ENCODE measurements at regions not wholly inside any gene's neighbourhood (a gene's known extent, or its start where the extent isn't known, plus 50 kb on each side); places are given as distances from the start of the nearest gene placed in this dataset.

DNA sequence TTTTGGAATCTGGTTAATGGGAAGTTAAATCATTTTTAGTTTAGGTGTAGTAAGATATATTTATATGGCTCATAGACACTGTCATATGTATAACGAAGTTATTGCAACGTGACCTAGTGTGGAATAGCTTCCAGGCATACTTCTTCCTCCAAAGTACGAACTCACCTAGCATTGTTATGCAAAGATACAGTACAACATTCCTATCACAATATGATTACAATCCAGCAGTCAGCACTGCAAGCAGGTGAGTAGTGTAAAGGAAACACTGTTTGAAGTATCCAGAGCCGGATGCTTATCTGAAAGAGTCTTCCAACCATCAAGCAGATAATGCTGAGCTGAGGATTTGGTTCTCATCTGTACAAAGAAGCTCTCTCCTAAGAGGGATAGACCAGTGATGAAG, 754.4 kb upstream of the IGFBP3 start:
- intact Hi-C loops (cut with micrococcal nuclease): no loop called here
- H3K27me3 Mint-ChIP-seq (ENCODE audit: low read depth): no peaks in the 10 kb centered on the region
- no peaks in the 10 kb centered on the region for H3K4me1 Mint-ChIP-seq (ENCODE audit: low read depth)
- no peaks in the 10 kb centered on the region for H3K36me3 Mint-ChIP-seq (ENCODE audit: low read depth)
- no peak overlapping the region for H3K27ac Mint-ChIP-seq
- CTCF ChIA-PET: no interaction called here
- H3K4me3 Mint-ChIP-seq: no peak overlapping the region
- DNase-seq: no peak
- H3K9me3 Mint-ChIP-seq: no peaks in the 10 kb centered on the region

DNA sequence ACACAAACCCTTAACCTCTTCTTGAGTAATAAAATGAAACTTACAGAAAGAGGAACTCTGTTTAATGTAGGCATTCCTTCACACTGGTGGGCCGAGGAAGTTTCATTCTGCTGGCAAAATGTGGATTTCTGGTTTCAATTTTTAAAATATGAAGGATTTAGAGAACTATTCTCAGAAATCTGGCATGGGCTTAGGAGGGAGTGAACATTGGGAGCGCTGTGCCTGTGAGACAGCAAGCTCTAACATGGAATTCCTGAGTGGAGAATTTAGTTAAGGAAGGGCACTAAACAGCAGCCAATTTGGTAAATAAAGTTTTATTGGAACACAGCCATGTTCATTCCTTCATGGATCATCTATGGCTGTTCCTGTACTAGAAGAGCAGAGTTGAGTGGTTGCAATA, 751.8 kb upstream of the IGFBP3 start:
- Mint-ChIP-seq H3K4me3 (no peak overlapping the region), H3K27me3 (ENCODE audit: low read depth) (no peaks in the 10 kb centered on the region), H3K27ac (no peak overlapping the region), H3K36me3 (ENCODE audit: low read depth) (no peaks in the 10 kb centered on the region), H3K4me1 (ENCODE audit: low read depth) (no peaks in the 10 kb centered on the region), H3K9me3 (no peaks in the 10 kb centered on the region)
- CTCF ChIA-PET: no interaction called here
- intact Hi-C loops (cut with micrococcal nuclease): no loop called here
- no peak for DNase-seq

DNA sequence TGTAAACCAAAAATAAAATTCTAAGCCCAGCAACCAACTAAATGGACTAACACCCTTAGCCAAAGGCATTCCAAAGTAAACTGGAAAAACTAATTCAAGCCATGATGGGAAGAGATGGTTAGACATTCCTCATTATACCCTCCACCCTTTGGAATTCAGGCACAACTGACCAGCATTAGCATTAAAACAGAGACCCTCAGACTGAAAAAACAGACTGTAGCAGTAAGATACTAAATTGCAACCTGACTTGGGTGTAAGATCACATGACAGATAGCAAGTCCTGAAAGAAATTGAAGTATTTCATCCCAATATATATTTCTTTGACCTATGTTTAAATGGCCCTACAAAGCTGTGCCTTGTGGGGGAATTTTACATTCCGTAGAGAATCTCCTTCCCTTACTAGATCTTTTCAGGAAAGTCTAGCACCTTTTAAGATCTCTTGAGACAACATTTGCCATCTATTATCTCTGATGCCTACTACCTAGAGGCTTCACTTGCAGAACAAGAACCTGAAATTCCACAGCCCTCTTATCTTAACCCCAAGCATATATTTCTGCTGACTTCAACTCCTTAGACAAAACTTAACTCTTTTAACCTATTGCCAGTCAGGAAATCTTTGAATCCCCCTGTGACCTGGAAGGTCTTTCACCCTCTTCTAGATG, 750.2 kb upstream of the IGFBP3 start:
- Mint-ChIP-seq H3K27ac (no peak overlapping the region), H3K36me3 (ENCODE audit: low read depth) (no peaks in the 10 kb centered on the region), H3K27me3 (ENCODE audit: low read depth) (no peaks in the 10 kb centered on the region), H3K4me1 (ENCODE audit: low read depth) (no peaks in the 10 kb centered on the region), H3K9me3 (peaks cover 4% of the 10 kb centered on the region), H3K4me3 (no peak overlapping the region)
- CTCF ChIA-PET: no interaction called here
- intact Hi-C loops (cut with micrococcal nuclease): no loop called here
- DNase-seq: no peak

DNA sequence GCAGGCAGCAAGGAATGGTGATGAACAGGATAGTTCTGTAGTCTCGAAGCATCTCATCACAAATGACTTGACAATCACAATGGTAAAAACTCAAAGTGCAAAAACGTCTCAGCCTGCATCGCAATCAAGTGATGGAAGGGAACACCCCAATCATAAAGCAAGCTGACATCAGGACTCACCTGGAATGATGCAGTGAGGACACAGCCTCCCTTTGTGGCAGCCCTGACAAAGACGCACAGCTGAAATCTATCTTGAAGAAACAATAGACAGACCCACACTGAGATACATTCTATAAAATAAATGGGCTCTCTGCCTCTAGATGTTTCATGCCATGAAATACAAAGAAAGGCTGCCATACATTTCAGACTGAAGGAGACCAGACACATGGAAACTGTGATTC, 748.0 kb upstream of the IGFBP3 start:
- no peak for DNase-seq
- Mint-ChIP-seq H3K36me3 (ENCODE audit: low read depth) (no peaks in the 10 kb centered on the region), H3K4me1 (ENCODE audit: low read depth) (no peaks in the 10 kb centered on the region), H3K27me3 (ENCODE audit: low read depth) (no peaks in the 10 kb centered on the region), H3K9me3 (peaks cover 4% of the 10 kb centered on the region), H3K4me3 (no peak overlapping the region), H3K27ac (no peak overlapping the region)
- intact Hi-C loops (cut with micrococcal nuclease): no loop called here
- CTCF ChIA-PET: no interaction called here

DNA sequence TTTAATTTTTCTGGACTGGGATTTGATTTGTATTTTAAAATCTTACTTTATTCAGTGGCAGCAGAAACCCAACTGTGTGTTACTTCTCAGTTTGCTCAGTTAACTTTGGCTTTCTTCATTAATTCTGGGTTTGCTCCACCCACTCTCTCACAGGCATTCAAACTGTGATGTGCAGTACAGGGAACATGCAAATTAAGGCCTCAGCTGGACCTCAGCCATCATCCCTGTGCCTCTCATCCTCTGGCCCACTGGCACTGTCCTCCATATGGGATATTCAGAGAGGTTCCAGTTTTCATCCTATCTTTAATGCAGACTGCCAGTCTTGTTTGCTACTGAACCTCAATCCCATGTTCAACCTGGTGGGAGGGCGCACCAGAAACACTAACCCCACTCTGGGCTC, 743.4 kb upstream of the IGFBP3 start:
- Mint-ChIP-seq H3K27ac (no peak overlapping the region), H3K4me3 (no peak overlapping the region), H3K36me3 (ENCODE audit: low read depth) (no peaks in the 10 kb centered on the region), H3K4me1 (ENCODE audit: low read depth) (no peaks in the 10 kb centered on the region), H3K27me3 (ENCODE audit: low read depth) (no peaks in the 10 kb centered on the region), H3K9me3 (peaks cover 4% of the 10 kb centered on the region)
- no peak for DNase-seq
- CTCF ChIA-PET: no interaction called here
- intact Hi-C loops (cut with micrococcal nuclease): no loop called here

DNA sequence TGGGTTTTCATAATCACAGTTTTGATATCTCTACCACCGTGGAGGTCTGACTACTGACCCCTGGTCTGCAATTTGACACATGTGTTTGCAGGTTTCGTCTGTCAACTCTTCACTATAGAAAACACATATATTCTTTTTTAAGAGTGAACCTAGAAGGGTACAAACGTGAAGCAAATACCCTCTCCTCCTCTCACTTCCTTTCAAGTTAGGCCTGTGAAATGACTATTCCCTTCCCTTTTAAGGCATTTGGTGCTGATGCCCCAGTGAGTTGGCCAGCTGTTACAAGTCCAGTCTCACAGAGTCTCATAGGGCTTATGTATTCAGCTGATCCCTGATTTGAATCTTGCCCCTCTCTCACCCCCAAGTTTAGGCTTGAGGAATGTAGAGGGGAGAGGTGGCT, 742.0 kb upstream of the IGFBP3 start:
- CTCF ChIA-PET: no interaction called here
- no peak for DNase-seq
- Mint-ChIP-seq H3K9me3 (peaks cover 4% of the 10 kb centered on the region), H3K4me3 (no peak overlapping the region), H3K36me3 (ENCODE audit: low read depth) (no peaks in the 10 kb centered on the region), H3K27ac (no peak overlapping the region), H3K27me3 (ENCODE audit: low read depth) (no peaks in the 10 kb centered on the region), H3K4me1 (ENCODE audit: low read depth) (no peaks in the 10 kb centered on the region)
- intact Hi-C loops (cut with micrococcal nuclease): no loop called here

DNA sequence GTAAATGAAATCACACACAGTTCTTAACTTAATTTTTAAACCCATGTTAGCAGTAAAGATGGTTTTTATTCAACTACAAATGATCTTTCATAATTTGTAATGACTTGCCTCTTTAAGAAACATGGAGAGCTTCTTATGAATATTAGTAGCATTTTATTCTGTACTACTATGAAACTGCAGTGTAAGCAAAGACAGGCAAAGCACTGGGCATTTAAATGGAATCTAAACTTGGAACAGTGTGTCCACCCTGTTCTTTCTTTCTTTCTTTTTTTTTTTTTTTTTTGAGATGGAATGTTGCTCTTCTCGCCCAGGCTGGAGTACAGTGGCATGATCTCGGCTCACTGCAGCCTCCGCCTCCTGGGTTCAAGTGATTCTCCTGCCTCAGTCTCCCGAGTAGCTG, 740.4 kb upstream of the IGFBP3 start:
- no peaks in the 10 kb centered on the region for H3K4me1 Mint-ChIP-seq (ENCODE audit: low read depth)
- peaks cover 1% of the 10 kb centered on the region for H3K9me3 Mint-ChIP-seq
- intact Hi-C loops (cut with micrococcal nuclease): no loop called here
- H3K27ac Mint-ChIP-seq: no peak overlapping the region
- no peak overlapping the region for H3K4me3 Mint-ChIP-seq
- DNase-seq: no peak
- CTCF ChIA-PET: no interaction called here
- no peaks in the 10 kb centered on the region for H3K27me3 Mint-ChIP-seq (ENCODE audit: low read depth)
- H3K36me3 Mint-ChIP-seq (ENCODE audit: low read depth): no peaks in the 10 kb centered on the region

DNA sequence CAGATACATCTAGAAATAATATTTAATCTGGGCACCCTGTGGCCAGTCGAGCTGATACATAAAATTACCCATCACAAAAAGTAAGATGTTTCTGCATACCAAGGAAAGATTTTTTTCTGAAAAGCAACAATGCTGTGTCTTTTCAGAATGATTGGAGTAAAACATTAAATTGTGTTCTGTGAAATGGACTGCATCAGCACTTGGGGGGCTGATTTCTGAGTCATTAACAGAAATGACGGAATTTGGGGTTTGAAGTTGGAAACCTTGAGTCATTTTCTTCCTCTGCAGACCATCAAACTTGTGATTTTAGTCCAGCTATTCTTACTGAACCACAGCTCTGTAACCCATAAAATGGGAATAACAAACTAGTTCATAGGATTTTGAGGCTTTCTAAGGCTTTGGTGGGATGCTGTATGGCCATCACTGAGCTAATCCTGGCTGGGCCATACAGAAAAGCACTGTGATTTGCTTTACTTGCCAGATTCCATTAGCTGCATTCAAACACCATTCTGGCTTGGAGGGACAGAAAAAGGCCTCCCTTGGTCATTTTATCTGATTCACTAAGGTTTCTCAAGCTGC, 739.4 kb upstream of the IGFBP3 start:
- Mint-ChIP-seq H3K9me3 (no peaks in the 10 kb centered on the region), H3K4me3 (no peak overlapping the region), H3K4me1 (ENCODE audit: low read depth) (no peaks in the 10 kb centered on the region), H3K27me3 (ENCODE audit: low read depth) (no peaks in the 10 kb centered on the region), H3K27ac (no peak overlapping the region), H3K36me3 (ENCODE audit: low read depth) (no peaks in the 10 kb centered on the region)
- CTCF ChIA-PET: no interaction called here
- no peak for DNase-seq
- intact Hi-C loops (cut with micrococcal nuclease): no loop called here

DNA sequence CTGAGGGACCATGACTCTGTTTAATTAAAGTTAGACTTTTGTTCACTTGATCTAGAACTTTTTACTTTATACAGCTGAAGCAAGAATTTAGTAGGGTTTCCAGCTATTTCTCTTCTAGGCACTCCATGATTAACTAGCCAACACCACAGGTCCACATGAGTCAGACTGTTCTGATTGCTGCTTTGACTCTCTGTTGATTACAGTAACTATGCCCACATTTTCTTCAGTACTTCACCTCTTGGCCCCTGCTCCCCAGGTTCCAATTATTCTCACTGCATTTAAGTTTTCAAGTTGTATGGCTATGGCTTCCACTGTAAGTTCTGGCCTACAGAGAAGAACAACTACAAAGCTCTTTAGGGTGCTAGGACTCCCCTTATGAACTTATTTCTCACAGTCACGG, 737.2 kb upstream of the IGFBP3 start:
- Mint-ChIP-seq H3K27me3 (ENCODE audit: low read depth) (no peaks in the 10 kb centered on the region), H3K36me3 (ENCODE audit: low read depth) (no peaks in the 10 kb centered on the region), H3K4me3 (no peak overlapping the region), H3K4me1 (ENCODE audit: low read depth) (no peaks in the 10 kb centered on the region), H3K9me3 (no peaks in the 10 kb centered on the region), H3K27ac (no peak overlapping the region)
- intact Hi-C loops (cut with micrococcal nuclease): no loop called here
- CTCF ChIA-PET: no interaction called here
- no peak for DNase-seq

DNA sequence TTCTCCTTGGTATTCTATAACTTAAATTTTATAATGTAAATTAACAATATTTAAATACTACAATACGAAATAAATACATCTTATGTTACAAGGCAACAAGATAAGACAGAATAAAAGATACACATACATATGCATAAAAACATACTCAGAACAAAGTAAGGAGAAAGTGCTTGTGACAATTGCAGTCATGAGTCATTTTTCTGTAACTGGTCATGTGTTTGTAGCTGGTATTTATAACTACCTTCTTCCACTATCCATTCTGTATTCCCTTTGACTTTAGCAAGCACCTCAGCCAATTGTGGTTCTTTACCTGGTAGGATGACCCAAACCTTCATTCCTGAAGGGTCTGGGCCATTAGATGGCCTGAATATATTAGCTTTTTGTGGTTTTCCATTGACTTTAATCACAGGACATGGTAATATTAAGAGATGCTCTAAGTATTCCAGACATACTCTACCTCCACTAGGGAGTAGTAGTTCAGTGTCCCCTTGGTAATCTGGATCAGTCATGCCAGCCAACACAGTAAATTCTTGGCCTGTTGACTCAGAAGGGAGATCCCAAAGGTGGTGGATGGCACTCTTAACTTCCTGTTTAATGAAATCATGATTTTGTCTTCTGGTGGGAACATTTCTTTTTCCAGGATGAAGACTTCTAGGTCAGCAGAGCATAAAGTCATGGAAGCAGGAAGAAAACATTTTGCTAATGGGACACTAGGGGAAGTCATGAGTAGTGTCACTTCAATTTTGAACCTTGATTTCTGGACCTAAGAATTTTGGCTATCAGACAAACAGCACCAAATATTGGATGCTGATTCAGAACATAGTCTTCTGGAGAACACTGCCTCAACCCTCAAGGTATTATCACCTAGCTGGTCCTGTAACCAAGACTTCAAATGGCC, 733.7 kb upstream of the IGFBP3 start:
- DNase-seq: no peak
- CTCF ChIA-PET: no interaction called here

DNA sequence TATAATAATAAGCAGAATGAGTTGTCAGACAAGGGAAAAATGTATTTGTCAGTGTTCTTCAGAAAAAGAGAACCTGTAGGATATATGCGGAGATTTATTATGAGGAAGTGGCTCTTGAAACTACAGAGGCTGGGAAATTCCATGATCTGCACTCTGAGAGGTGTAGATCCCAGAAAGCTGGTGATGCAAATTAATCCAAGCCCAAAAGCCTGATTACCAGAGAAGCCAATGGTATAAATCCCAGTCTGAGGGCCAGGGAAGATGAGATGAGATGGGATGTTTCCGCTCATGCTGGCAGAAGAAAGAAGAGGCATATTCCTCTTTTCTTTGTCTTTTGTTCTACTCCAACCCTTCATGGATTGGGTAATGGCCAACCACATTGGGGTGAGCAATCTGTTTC, 732.8 kb upstream of the IGFBP3 start:
- Mint-ChIP-seq H3K4me3 (no peak overlapping the region), H3K27me3 (ENCODE audit: low read depth) (no peaks in the 10 kb centered on the region), H3K4me1 (ENCODE audit: low read depth) (no peaks in the 10 kb centered on the region), H3K27ac (no peak overlapping the region), H3K9me3 (peaks cover under 1% of the 10 kb centered on the region), H3K36me3 (ENCODE audit: low read depth) (no peaks in the 10 kb centered on the region)
- CTCF ChIA-PET: no interaction called here
- intact Hi-C loops (cut with micrococcal nuclease): no loop called here
- no peak for DNase-seq

More for the DNA sequence above, 733.7 kb upstream of the IGFBP3 start:
- Mint-ChIP-seq H3K9me3 (no peaks in the 10 kb centered on the region), H3K27me3 (ENCODE audit: low read depth) (no peaks in the 10 kb centered on the region), H3K4me1 (ENCODE audit: low read depth) (no peaks in the 10 kb centered on the region), H3K4me3 (no peak overlapping the region), H3K36me3 (ENCODE audit: low read depth) (no peaks in the 10 kb centered on the region), H3K27ac (no peak overlapping the region)
- intact Hi-C loops (cut with micrococcal nuclease): no loop called here

DNA sequence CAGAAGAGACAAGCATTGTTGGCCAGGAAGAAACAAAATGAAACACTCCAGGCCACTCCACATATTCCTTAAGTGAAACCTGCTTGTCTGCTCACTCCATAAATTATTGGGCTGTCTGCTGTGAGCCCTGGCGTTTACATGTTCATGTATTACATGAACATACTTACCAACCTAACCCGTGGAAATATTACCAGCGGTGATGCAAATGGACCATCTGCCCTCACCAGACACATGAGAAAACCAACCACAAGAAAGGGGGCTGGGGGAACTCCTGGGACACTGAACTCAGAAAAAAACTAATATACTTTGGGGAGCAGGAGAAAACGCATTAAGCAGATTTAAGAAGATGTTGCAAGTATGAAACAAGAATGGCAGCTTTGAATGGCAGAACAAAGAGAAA, 731.2 kb upstream of the IGFBP3 start:
- H3K9me3 Mint-ChIP-seq: peaks cover 3% of the 10 kb centered on the region
- peaks cover 2% of the 10 kb centered on the region for H3K27me3 Mint-ChIP-seq (ENCODE audit: low read depth)
- no peaks in the 10 kb centered on the region for H3K36me3 Mint-ChIP-seq (ENCODE audit: low read depth)
- H3K27ac Mint-ChIP-seq: no peak overlapping the region
- CTCF ChIA-PET: no interaction called here
- H3K4me1 Mint-ChIP-seq (ENCODE audit: low read depth): no peaks in the 10 kb centered on the region
- no peak for DNase-seq
- H3K4me3 Mint-ChIP-seq: no peak overlapping the region
- intact Hi-C loops (cut with micrococcal nuclease): no loop called here

DNA sequence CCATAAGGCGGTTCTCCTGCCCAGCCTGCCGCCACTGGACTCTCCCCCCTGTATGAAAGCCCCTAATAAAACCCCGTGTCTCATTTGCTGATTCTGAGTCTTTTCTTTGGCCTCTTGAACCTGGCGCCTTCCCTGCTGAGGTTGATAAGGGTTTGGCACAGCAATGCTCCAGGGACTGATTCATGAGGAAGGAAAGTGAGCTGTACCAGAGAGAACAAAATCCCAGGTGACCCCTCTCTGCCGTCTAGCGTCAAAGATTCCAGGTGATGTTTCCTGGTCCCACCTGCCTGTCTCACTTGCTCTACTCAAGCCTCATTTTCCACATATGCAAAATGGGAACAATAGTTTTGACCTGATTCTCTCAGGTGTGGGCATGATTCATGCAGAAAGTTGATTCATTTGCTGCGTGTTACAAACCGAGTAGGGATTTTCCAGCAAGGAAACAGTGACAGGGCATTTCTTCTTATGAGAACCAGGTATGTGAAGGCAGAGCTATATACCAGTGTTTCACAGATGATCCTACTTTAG, 730.6 kb upstream of the IGFBP3 start:
- peaks cover 2% of the 10 kb centered on the region for H3K27me3 Mint-ChIP-seq (ENCODE audit: low read depth)
- intact Hi-C loops (cut with micrococcal nuclease): no loop called here
- H3K36me3 Mint-ChIP-seq (ENCODE audit: low read depth): no peaks in the 10 kb centered on the region
- no peak overlapping the region for H3K4me3 Mint-ChIP-seq
- H3K27ac Mint-ChIP-seq: no peak overlapping the region
- peaks cover 3% of the 10 kb centered on the region for H3K9me3 Mint-ChIP-seq
- CTCF ChIA-PET: no interaction called here
- H3K4me1 Mint-ChIP-seq (ENCODE audit: low read depth): no peaks in the 10 kb centered on the region
- DNase-seq: peak; percentile 16

Measured in activated naive CD4-positive, alpha-beta T cell treated with anti-CD3 and anti-CD28 coated beads for 36 hours (primary cell).